Colon (tissue), 2 donors: ENCODE measurements at regions not wholly inside any gene's neighbourhood (a gene's known extent, or its start where the extent isn't known, plus 50 kb on each side); places are given as distances from the start of the nearest gene placed in this dataset.
"Not testable (repeated sequence)": the region's sequence is repeated elsewhere in the genome, so short reads cannot be mapped to it uniquely, and the experiment has no call there.

Experiments
- FAIRE-seq: peaks from 2 replicates; lab custom pipeline; 2012; peaks lifted over from hg19 to GRCh38; lab: Jason Lieb, UNC
- donor health status: control.
- donor health status: control.

- FAIRE-seq = no peak
Observed at GRCh38 chr1:90295534-90295933, 300.6 kb downstream of the ZNF326 start.

GRCh38 chr1:90291431-90292216, 296.7 kb downstream of the ZNF326 start:
- peak; percentile 57 for FAIRE-seq

GRCh38 chr1:90282811-90283210, 287.9 kb downstream of the ZNF326 start:
- FAIRE-seq = no peak

- not testable (repeated sequence) for FAIRE-seq
Observed at GRCh38 chr1:90281886-90282285, 287.0 kb downstream of the ZNF326 start.

- no peak for FAIRE-seq
Observed at GRCh38 chr1:90277270-90277669, 282.4 kb downstream of the ZNF326 start.

- no peak for FAIRE-seq
Observed at GRCh38 chr1:90274376-90274775, 279.5 kb downstream of the ZNF326 start.

GRCh38 chr1:90273241-90273774, 278.4 kb downstream of the ZNF326 start:
- FAIRE-seq = no peak

- no peak for FAIRE-seq
Observed at GRCh38 chr1:90262791-90263190, 267.9 kb downstream of the ZNF326 start.

- peak; percentile 41 for FAIRE-seq
Observed at GRCh38 chr1:90262286-90262685, 267.4 kb downstream of the ZNF326 start.

GRCh38 chr1:90246069-90246468, 251.2 kb downstream of the ZNF326 start:
- FAIRE-seq = no peak

GRCh38 chr1:90236493-90236892, 241.6 kb downstream of the ZNF326 start:
- FAIRE-seq = no peak

- no peak for FAIRE-seq
Observed at GRCh38 chr1:90223401-90223800, 228.5 kb downstream of the ZNF326 start.

- no peak for FAIRE-seq
Observed at GRCh38 chr1:90220941-90221693, 226.2 kb downstream of the ZNF326 start.

- no peak for FAIRE-seq
Observed at GRCh38 chr1:90220496-90220895, 225.6 kb downstream of the ZNF326 start.

GRCh38 chr1:90219166-90219871, 224.4 kb downstream of the ZNF326 start:
- FAIRE-seq = not testable (repeated sequence)

GRCh38 chr1:90210633-90211491, 216.0 kb downstream of the ZNF326 start:
- no peak for FAIRE-seq

- no peak for FAIRE-seq
Observed at GRCh38 chr1:90208949-90209348, 214.0 kb downstream of the ZNF326 start.

- no peak for FAIRE-seq
Observed at GRCh38 chr1:90206260-90206659, 211.3 kb downstream of the ZNF326 start.

- FAIRE-seq = no peak
Observed at GRCh38 chr1:90204780-90205179, 209.9 kb downstream of the ZNF326 start.

GRCh38 chr1:90204023-90204590, 209.2 kb downstream of the ZNF326 start:
- no peak for FAIRE-seq
